PC-9 (cell line): ENCODE measurements at regions not wholly inside any gene's neighbourhood (a gene's known extent, or its start where the extent isn't known, plus 50 kb on each side); places are given as distances from the start of the nearest gene placed in this dataset.

ENCODE experiments used
- BruUV-seq: library from RNA; stranded (reverse); fragments of 400-500 nt; replicated peaks from 2 replicates; lab custom pipeline; 2021; lab: Mats Ljungman, UMichigan
- CTCF ChIA-PET: fragments of 300-600 bp; sonication (Branson Sonifier 250); formaldehyde crosslinking; loops from one replicate; lab custom pipeline; 2022; ENCODE audit warnings: antibody characterized with exemption; lab: Charles Lee
- POLR2A ChIA-PET: fragments of 300-600 bp; sonication (Branson Sonifier 250); formaldehyde crosslinking; loops from one replicate; lab custom pipeline; 2022; ENCODE audit warnings: antibody characterized with exemption; ENCODE audit not compliant: unreplicated experiment; lab: Charles Lee
- DNase-seq, 2 experiments: peaks; one replicate each; pipeline versions ENCODE4 v3.0.0 to v3.0.0-alpha.2; 2015 to 2022; ENCODE audit warnings: mixed read lengths in 1 of 2
- H2AFZ ChIP-seq: fragments of 200-600 bp; sonication (generic); 2 replicates; pipeline ENCODE4 v1.8.1; 2017; ENCODE audit warnings: antibody characterized with exemption
- H3F3A ChIP-seq: fragments of 200-600 bp; sonication (generic); 2 replicates; pipeline ENCODE4 v1.8.1; 2017; ENCODE audit warnings: antibody characterized with exemption, mild to moderate bottlenecking, low read depth; ENCODE audit not compliant: insufficient read depth
- H3K27ac ChIP-seq: fragments of 200-600 bp; sonication (generic); 2 replicates; pipeline ENCODE4 v1.6.1; 2016; ENCODE audit warnings: mixed run types
- H3K27me3 ChIP-seq: fragments of 200-600 bp; sonication (generic); 2 replicates; pipeline ENCODE4 v1.6.1; 2016; ENCODE audit warnings: low read depth, mixed run types; ENCODE audit not compliant: insufficient read depth
- H3K36me3 ChIP-seq: fragments of 200-600 bp; sonication (generic); 2 replicates; pipeline ENCODE4 v1.6.1; 2016; ENCODE audit warnings: low read depth, mixed run types
- H3K4me1 ChIP-seq: fragments of 200-600 bp; sonication (generic); replicated peaks from 2 replicates; pipeline ENCODE4 v1.6.1; 2016; ENCODE audit warnings: mixed run types; ENCODE audit not compliant: insufficient read depth
- H3K4me2 ChIP-seq: fragments of 200-600 bp; sonication (generic); 2 replicates; pipeline ENCODE4 v1.6.1; 2017; ENCODE audit warnings: mixed run types
- H3K4me3 ChIP-seq: fragments of 200-600 bp; sonication (generic); 2 replicates; pipeline ENCODE4 v1.6.1; 2016; ENCODE audit warnings: mixed run types
- H3K79me2 ChIP-seq: fragments of 200-600 bp; sonication (generic); 2 replicates; pipeline ENCODE4 v1.6.1; 2017; ENCODE audit warnings: low read depth, mixed run types
- H3K9me2 ChIP-seq: fragments of 200-600 bp; sonication (generic); 2 replicates; pipeline ENCODE4 v1.8.1; 2017; ENCODE audit warnings: mild to moderate bottlenecking; ENCODE audit not compliant: insufficient read depth
- H3K9me3 ChIP-seq: fragments of 200-600 bp; sonication (generic); 2 replicates; pipeline ENCODE4 v1.8.1; 2016; ENCODE audit warnings: low read depth; ENCODE audit not compliant: insufficient read depth
- H4K20me1 ChIP-seq: fragments of 200-600 bp; sonication (generic); 2 replicates; pipeline ENCODE4 v1.8.1; 2017; ENCODE audit not compliant: insufficient read depth
- EZH2 ChIP-seq: fragments of 200-600 bp; sonication (generic); IDR thresholded peaks from 2 replicates; pipeline ENCODE4 v1.8.0; 2017; ENCODE audit warnings: antibody characterized with exemption, low read depth
- intact Hi-C: fragments of 100-400 bp; cut with micrococcal nuclease; formaldehyde crosslinking; loops from one replicate; pipeline ENCODE4 v1.10.0; 2022; ENCODE audit not compliant: unreplicated experiment
- TF ChIP-seq, protein P1 (sequence below): fragments of 200-600 bp; sonication (generic); conservative IDR thresholded peaks from 2 replicates; pipeline ENCODE4 v1.6.1; 2017; ENCODE audit warnings: mixed run types, antibody characterized with exemption, mild to moderate bottlenecking, moderate library complexity

- intact Hi-C loops = no loop called here
- ChIA-PET POLR2A (no interaction called here), CTCF (no interaction called here)
- no TSS peak for BruUV-seq
- DNase-seq = no peak
- Histone ChIP-seq H3K4me2 (no peak overlapping the region), H3K4me1 (no peaks in the 10 kb centered on the region), H3K36me3 (no peaks in the 10 kb centered on the region), H3K9me2 (no peaks in the 10 kb centered on the region), H3K27ac (no peak overlapping the region), H4K20me1 (no peaks in the 10 kb centered on the region), H3K9me3 (no peaks in the 10 kb centered on the region), H2AFZ (no peak overlapping the region), H3K27me3 (no peaks in the 10 kb centered on the region), H3F3A (no peaks in the 10 kb centered on the region), H3K4me3 (no peak overlapping the region), H3K79me2 (no peaks in the 10 kb centered on the region)
- no peak for TF ChIP-seq EZH2
- TF ChIP-seq, protein P1, sequence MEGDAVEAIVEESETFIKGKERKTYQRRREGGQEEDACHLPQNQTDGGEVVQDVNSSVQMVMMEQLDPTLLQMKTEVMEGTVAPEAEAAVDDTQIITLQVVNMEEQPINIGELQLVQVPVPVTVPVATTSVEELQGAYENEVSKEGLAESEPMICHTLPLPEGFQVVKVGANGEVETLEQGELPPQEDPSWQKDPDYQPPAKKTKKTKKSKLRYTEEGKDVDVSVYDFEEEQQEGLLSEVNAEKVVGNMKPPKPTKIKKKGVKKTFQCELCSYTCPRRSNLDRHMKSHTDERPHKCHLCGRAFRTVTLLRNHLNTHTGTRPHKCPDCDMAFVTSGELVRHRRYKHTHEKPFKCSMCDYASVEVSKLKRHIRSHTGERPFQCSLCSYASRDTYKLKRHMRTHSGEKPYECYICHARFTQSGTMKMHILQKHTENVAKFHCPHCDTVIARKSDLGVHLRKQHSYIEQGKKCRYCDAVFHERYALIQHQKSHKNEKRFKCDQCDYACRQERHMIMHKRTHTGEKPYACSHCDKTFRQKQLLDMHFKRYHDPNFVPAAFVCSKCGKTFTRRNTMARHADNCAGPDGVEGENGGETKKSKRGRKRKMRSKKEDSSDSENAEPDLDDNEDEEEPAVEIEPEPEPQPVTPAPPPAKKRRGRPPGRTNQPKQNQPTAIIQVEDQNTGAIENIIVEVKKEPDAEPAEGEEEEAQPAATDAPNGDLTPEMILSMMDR = no peak
Observed at GRCh38 chr3:63124090-63124489, 154.0 kb upstream of the SYNPR start.

DNA sequence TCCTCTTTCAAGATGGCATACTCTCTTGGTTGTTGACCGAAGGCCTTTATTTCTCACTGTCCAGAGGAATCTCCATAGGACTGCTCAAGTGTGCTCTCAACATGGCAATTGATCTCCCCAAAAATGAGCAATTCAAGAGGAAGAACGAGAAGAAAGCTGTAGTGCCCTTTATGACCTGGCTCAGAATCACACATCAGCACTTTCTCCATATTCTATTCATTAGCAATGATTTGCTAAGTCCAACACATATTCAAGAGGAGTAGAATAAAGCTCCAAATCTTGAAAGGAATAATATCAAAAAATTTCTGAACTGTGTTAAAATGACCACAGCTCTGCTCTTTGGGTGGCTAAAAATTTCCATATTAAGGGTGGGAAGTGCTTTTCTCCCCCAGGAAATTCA, 151.6 kb upstream of the SYNPR start:
- no peaks in the 10 kb centered on the region for H3K4me1 ChIP-seq
- DNase-seq = no peak
- no peaks in the 10 kb centered on the region for H3K9me2 ChIP-seq
- no peaks in the 10 kb centered on the region; the same call in 1 of the 2 replicates for H3K27me3 ChIP-seq
- H3K27ac ChIP-seq = no peak overlapping the region
- ChIA-PET CTCF (no interaction called here), POLR2A (no interaction called here)
- no peaks in the 10 kb centered on the region for H3K36me3 ChIP-seq
- no peaks in the 10 kb centered on the region for H4K20me1 ChIP-seq
- TF ChIP-seq, protein P1 = no peak
- TF ChIP-seq EZH2 = no peak
- H3K9me3 ChIP-seq = no peaks in the 10 kb centered on the region
- H2AFZ ChIP-seq = no peak overlapping the region
- intact Hi-C loops = no loop called here
- H3F3A ChIP-seq = no peaks in the 10 kb centered on the region
- no peaks in the 10 kb centered on the region for H3K79me2 ChIP-seq
- no peak overlapping the region for H3K4me2 ChIP-seq
- H3K4me3 ChIP-seq = no peak overlapping the region
- BruUV-seq = no TSS peak

- Histone ChIP-seq H3K79me2 (no peaks in the 10 kb centered on the region), H3K4me2 (no peak overlapping the region), H3K4me1 (no peaks in the 10 kb centered on the region), H3K36me3 (no peaks in the 10 kb centered on the region), H3K9me2 (no peaks in the 10 kb centered on the region), H3F3A (no peaks in the 10 kb centered on the region), H3K4me3 (no peak overlapping the region), H4K20me1 (no peaks in the 10 kb centered on the region), H3K9me3 (no peaks in the 10 kb centered on the region), H2AFZ (no peak overlapping the region), H3K27ac (no peak overlapping the region), H3K27me3 (no peaks in the 10 kb centered on the region; the same call in 1 of the 2 replicates)
- BruUV-seq = no TSS peak
- TF ChIP-seq, protein P1 = no peak
- no peak for TF ChIP-seq EZH2
- intact Hi-C loops = no loop called here
- POLR2A ChIA-PET = no interaction called here
- no peak for DNase-seq
- CTCF ChIA-PET = no interaction called here
Observed at GRCh38 chr3:63128380-63128779, 149.7 kb upstream of the SYNPR start.
